Adrenal gland (tissue), 9 donors: ENCODE measurements at regions not wholly inside any gene's neighbourhood (a gene's known extent, or its start where the extent isn't known, plus 50 kb on each side); places are given as distances from the start of the nearest gene placed in this dataset.
A peak's percentile ranks its signal among the peaks of the same experiment; 100 is the strongest.

ENCODE experiments used
- DNase-seq, 7 donors: peaks; one replicate each; pipeline ENCODE4 v3.0.0-alpha.2; 2019 to 2020
- H3K27ac ChIP-seq, 5 donors: fragments of 200-600 bp; sonication (generic) in 4 of 5; 1 replicate in 3 of 5; 2 replicates in 2 of 5; pipeline versions ENCODE4 v1.5.1 to v1.8.0; 2016 to 2020; ENCODE audit warnings: mild to moderate bottlenecking in 1 of 5
- H3K27me3 ChIP-seq: fragments of 200-600 bp; 2 replicates; pipeline ENCODE4 v1.8.0; 2021
- H3K36me3 ChIP-seq, 2 donors: fragments of 200-600 bp; replicated peaks in 1 of 2; 1 replicate in 1 of 2; 2 replicates in 1 of 2; pipeline versions ENCODE4 v1.5.1 to v1.8.0; 2018 to 2022
- H3K4me1 ChIP-seq, 2 donors: fragments of 200-600 bp; replicated peaks in 1 of 2; 1 replicate in 1 of 2; 2 replicates in 1 of 2; pipeline versions ENCODE4 v1.5.1 to v1.8.0; 2018 to 2021
- H3K4me3 ChIP-seq, 4 donors: fragments of 200-600 bp; sonication (generic) in 3 of 4; one replicate each; pipeline ENCODE4 v1.5.1; 2016 to 2018
- H3K9me3 ChIP-seq, 3 donors: fragments of 200-600 bp; sonication (generic) in 1 of 3; replicated peaks in 1 of 3; 1 replicate in 2 of 3; 2 replicates in 1 of 3; pipeline versions ENCODE4 v1.5.1 to v1.8.0; 2016 to 2021
- POLR2A ChIP-seq, 2 donors: fragments of 450-650 bp; IDR thresholded peaks; one replicate each; pipeline ENCODE4 v1.6.1; 2017; ENCODE audit warnings: antibody characterized with exemption in 2 of 2, mild to moderate bottlenecking in 2 of 2, moderate library complexity in 1 of 2
- WGBS, 4 donors: extraction: QIAGEN DNeasy Blood & Tissue Kit in 2 of 4; methylation state at CpG; one replicate each; pipeline versions ENCODE4 v1.1.5 to v1.1.7; 2013 to 2017; 5-methylcytosine and 5-hydroxymethylcytosine counted together
- intact Hi-C, 2 donors: fragments of 100-400 bp; cut with DNase I; formaldehyde crosslinking; loops; one replicate each; pipeline versions ENCODE4 v1.14.1 to v1.15.0; 2022 to 2023
- TF ChIP-seq, protein P1 (sequence below), 6 experiments: fragments of 450-650 bp in 4 of 6; fragments of 200-600 bp in 2 of 6; sonication (generic) in 1 of 6; IDR thresholded peaks; 1 replicate in 5 of 6; 2 replicates in 1 of 6; pipeline versions ENCODE4 v1.5.1 to v1.8.0; 2016 to 2021; ENCODE audit warnings: antibody characterized with exemption in 6 of 6, mild to moderate bottlenecking in 2 of 6, moderate library complexity in 1 of 6
- donor health status: healthy with polysubstance abuse.
- donor health status: Bipolar disorder and iron deficiency.
- donor health status: DM: yes; HTN: yes; CAD: no.
- donor health status: DM: no; HTN: no; CAD: no.
- donor health status: DM: no; HTN: no; CAD: no.

DNA sequence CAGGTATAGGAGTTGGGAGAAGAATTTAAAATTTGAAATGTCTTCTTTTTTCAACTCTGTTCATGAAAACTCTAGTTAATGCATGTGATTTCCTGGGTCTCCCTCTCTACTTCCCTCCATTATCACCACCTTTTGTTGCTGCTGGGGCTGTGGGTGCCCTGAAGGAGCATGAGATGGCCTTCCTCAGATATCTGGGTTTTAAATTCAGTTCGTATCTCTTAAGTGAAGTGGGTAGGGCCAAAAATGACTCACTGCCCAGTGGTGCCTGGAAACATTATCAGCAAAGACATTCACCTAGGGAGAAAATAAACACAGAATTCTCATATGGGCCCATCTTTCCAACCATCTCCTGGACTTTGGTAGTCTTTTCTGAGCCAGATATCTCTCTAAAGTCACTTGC lies 234.9 kb upstream of the PLEKHG7 start:
- DNase-seq, result peak in 2 of 7 donors; percentile 12 to 15
- no peak for TF ChIP-seq POLR2A (IDR thresholded peaks at IDR 0.05)
- TF ChIP-seq, protein P1, sequence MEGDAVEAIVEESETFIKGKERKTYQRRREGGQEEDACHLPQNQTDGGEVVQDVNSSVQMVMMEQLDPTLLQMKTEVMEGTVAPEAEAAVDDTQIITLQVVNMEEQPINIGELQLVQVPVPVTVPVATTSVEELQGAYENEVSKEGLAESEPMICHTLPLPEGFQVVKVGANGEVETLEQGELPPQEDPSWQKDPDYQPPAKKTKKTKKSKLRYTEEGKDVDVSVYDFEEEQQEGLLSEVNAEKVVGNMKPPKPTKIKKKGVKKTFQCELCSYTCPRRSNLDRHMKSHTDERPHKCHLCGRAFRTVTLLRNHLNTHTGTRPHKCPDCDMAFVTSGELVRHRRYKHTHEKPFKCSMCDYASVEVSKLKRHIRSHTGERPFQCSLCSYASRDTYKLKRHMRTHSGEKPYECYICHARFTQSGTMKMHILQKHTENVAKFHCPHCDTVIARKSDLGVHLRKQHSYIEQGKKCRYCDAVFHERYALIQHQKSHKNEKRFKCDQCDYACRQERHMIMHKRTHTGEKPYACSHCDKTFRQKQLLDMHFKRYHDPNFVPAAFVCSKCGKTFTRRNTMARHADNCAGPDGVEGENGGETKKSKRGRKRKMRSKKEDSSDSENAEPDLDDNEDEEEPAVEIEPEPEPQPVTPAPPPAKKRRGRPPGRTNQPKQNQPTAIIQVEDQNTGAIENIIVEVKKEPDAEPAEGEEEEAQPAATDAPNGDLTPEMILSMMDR (IDR thresholded peaks at IDR 0.05), result no peak
- H3K9me3 ChIP-seq, result no peaks in the 10 kb centered on the region
- H3K27ac ChIP-seq, result no peak overlapping the region
- peaks cover 0 to 16% of the 10 kb centered on the region in 2 donors for H3K4me1 ChIP-seq
- intact Hi-C loops, result no loop called here
- H3K27me3 ChIP-seq, result no peaks in the 10 kb centered on the region
- no peak overlapping the region for H3K4me3 ChIP-seq
- WGBS, 4 donors, result 27 to 43% (median 38%) methylated on average over 1 of the region's 1 CpG
- no peaks in the 10 kb centered on the region for H3K36me3 ChIP-seq

GRCh38 chr12:92466391-92467305 lies 236.1 kb upstream of the PLEKHG7 start:
- DNase-seq, result peak in 3 of 7 donors; percentile 26 to 34 (median 28)
- Histone ChIP-seq H3K36me3 (no peaks in the 10 kb centered on the region), H3K9me3 (no peaks in the 10 kb centered on the region), H3K4me1 (peaks cover 3 to 28% of the 10 kb centered on the region in 2 donors), H3K27me3 (no peaks in the 10 kb centered on the region), H3K27ac (peak overlapping the region in 1 of 5 donors; percentile 70), H3K4me3 (no peak overlapping the region)
- no peak for TF ChIP-seq POLR2A (IDR thresholded peaks at IDR 0.05)
- TF ChIP-seq, protein P1 (IDR thresholded peaks at IDR 0.05), result no peak
- 75 to 84% (median 79%) methylated on average over 13 of the region's 13 CpGs for WGBS, 4 donors
- intact Hi-C loops, result no loop called here

GRCh38 chr12:92465786-92466295 lies 236.9 kb upstream of the PLEKHG7 start:
- Histone ChIP-seq H3K27me3 (no peaks in the 10 kb centered on the region), H3K4me1 (peaks cover 4 to 29% of the 10 kb centered on the region in 2 donors), H3K9me3 (no peaks in the 10 kb centered on the region), H3K27ac (no peak overlapping the region), H3K4me3 (no peak overlapping the region), H3K36me3 (no peaks in the 10 kb centered on the region)
- 89 to 95% (median 93%) methylated on average over 9 of the region's 9 CpGs for WGBS, 4 donors
- intact Hi-C loops, result no loop called here
- TF ChIP-seq, protein P1 (IDR thresholded peaks at IDR 0.05), result no peak
- TF ChIP-seq POLR2A (IDR thresholded peaks at IDR 0.05), result no peak
- no peak for DNase-seq

GRCh38 chr12:92464911-92465310 lies 237.9 kb upstream of the PLEKHG7 start:
- TF ChIP-seq, protein P1 (IDR thresholded peaks at IDR 0.05), result no peak
- TF ChIP-seq POLR2A (IDR thresholded peaks at IDR 0.05), result no peak
- no peaks in the 10 kb centered on the region for H3K36me3 ChIP-seq
- intact Hi-C loops, result no loop called here
- no peak for DNase-seq
- H3K4me3 ChIP-seq, result no peak overlapping the region
- no peaks in the 10 kb centered on the region for H3K9me3 ChIP-seq
- H3K27ac ChIP-seq, result no peak overlapping the region
- WGBS, 4 donors, result 70 to 84% (median 81%) methylated on average over 3 of the region's 3 CpGs
- no peaks in the 10 kb centered on the region for H3K27me3 ChIP-seq
- peaks cover 4 to 25% of the 10 kb centered on the region in 2 donors for H3K4me1 ChIP-seq
